ENCODE measurements at regions not wholly inside any gene's neighbourhood (a gene's known extent, or its start where the extent isn't known, plus 50 kb on each side); places are given as distances from the start of the nearest gene placed in this dataset.

- Histone ChIP-seq H3K27me3 (ENCODE audit: low read depth) (no peaks in the 10 kb centered on the region), H3K4me3 (no peak overlapping the region), H3K36me3 (no peaks in the 10 kb centered on the region), H3K4me1 (no peaks in the 10 kb centered on the region), H3K9me3 (replicated peaks) (no peaks in the 10 kb centered on the region), H3K27ac (replicated peaks) (no peak overlapping the region)
- intact Hi-C loops (cut with micrococcal nuclease) = no loop called here
- no peak for DNase-seq
- TF ChIP-seq, protein P1, sequence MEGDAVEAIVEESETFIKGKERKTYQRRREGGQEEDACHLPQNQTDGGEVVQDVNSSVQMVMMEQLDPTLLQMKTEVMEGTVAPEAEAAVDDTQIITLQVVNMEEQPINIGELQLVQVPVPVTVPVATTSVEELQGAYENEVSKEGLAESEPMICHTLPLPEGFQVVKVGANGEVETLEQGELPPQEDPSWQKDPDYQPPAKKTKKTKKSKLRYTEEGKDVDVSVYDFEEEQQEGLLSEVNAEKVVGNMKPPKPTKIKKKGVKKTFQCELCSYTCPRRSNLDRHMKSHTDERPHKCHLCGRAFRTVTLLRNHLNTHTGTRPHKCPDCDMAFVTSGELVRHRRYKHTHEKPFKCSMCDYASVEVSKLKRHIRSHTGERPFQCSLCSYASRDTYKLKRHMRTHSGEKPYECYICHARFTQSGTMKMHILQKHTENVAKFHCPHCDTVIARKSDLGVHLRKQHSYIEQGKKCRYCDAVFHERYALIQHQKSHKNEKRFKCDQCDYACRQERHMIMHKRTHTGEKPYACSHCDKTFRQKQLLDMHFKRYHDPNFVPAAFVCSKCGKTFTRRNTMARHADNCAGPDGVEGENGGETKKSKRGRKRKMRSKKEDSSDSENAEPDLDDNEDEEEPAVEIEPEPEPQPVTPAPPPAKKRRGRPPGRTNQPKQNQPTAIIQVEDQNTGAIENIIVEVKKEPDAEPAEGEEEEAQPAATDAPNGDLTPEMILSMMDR (IDR thresholded peaks at IDR 0.05; ENCODE audit: borderline replicate concordance) = no peak
Observed at GRCh38 chr6:126280287-126280686, 59.6 kb upstream of the CENPW start.

- no peak for DNase-seq
- H3K27ac ChIP-seq (replicated peaks) = no peak overlapping the region
- intact Hi-C loops (cut with micrococcal nuclease) = no loop called here
- no peaks in the 10 kb centered on the region for H3K4me1 ChIP-seq
- no peaks in the 10 kb centered on the region for H3K9me3 ChIP-seq (replicated peaks)
- TF ChIP-seq, protein P1 (IDR thresholded peaks at IDR 0.05; ENCODE audit: borderline replicate concordance) = no peak
- no peak overlapping the region for H3K4me3 ChIP-seq
- H3K36me3 ChIP-seq = no peaks in the 10 kb centered on the region
- no peaks in the 10 kb centered on the region for H3K27me3 ChIP-seq (ENCODE audit: low read depth)
Observed at GRCh38 chr6:126285871-126286365, 54.0 kb upstream of the CENPW start.

Measured in left ventricle myocardium inferior (tissue), 1 donor.